GM23338 (cell line): ENCODE measurements at regions not wholly inside any gene's neighbourhood (a gene's known extent, or its start where the extent isn't known, plus 50 kb on each side); places are given as distances from the start of the nearest gene placed in this dataset.
A peak's percentile ranks its signal among the peaks of the same experiment; 100 is the strongest.

ENCODE experiments used
- ATAC-seq: fragments of 200-7000 bp; cut with Tn5 transposase; 3 replicates; pipeline ENCODE4 v1.9.1; 2020
- DNase-seq: peaks from one replicate; pipeline ENCODE4 v3.0.0-alpha.2; 2015; ENCODE audit warnings: low spot score
- H2AFZ ChIP-seq: fragments of 200-600 bp; sonication (generic); 2 replicates; pipeline ENCODE4 v1.8.0; 2016; ENCODE audit warnings: antibody characterized with exemption, mild to moderate bottlenecking, moderate library complexity
- H3F3A ChIP-seq: fragments of 200-600 bp; sonication (generic); replicated peaks from 2 replicates; pipeline ENCODE4 v1.8.0; 2017; ENCODE audit warnings: antibody characterized with exemption, mixed run types, low read depth
- H3K27ac ChIP-seq: fragments of 200-600 bp; sonication (generic); 2 replicates; pipeline ENCODE4 v1.6.1; 2016; ENCODE audit warnings: low read depth
- H3K27me3 ChIP-seq: fragments of 200-600 bp; sonication (generic); 2 replicates; pipeline ENCODE4 v1.8.0; 2016; ENCODE audit warnings: mild to moderate bottlenecking, mixed run types, moderate library complexity; ENCODE audit not compliant: insufficient read depth
- H3K36me3 ChIP-seq: fragments of 200-600 bp; sonication (generic); 2 replicates; pipeline ENCODE4 v1.8.0; 2016; ENCODE audit warnings: mild to moderate bottlenecking; ENCODE audit not compliant: insufficient read depth
- H3K4me1 ChIP-seq: fragments of 200-600 bp; sonication (generic); 2 replicates; pipeline ENCODE4 v1.8.0; 2016; ENCODE audit warnings: mild to moderate bottlenecking, moderate library complexity; ENCODE audit not compliant: insufficient read depth
- H3K4me2 ChIP-seq: fragments of 200-600 bp; sonication (generic); 2 replicates; pipeline ENCODE4 v1.7.1; 2017; ENCODE audit warnings: mixed run types
- H3K4me3 ChIP-seq: fragments of 200-600 bp; sonication (generic); 2 replicates; pipeline ENCODE4 v1.6.1; 2016; ENCODE audit warnings: mixed run types
- H3K79me2 ChIP-seq: fragments of 200-600 bp; sonication (generic); replicated peaks from 2 replicates; pipeline ENCODE4 v1.8.0; 2017; ENCODE audit warnings: mild to moderate bottlenecking; ENCODE audit not compliant: insufficient read depth
- H3K9me2 ChIP-seq: fragments of 200-600 bp; sonication (generic); 2 replicates; pipeline ENCODE4 v1.8.0; 2017; ENCODE audit not compliant: insufficient read depth
- H4K20me1 ChIP-seq: fragments of 200-600 bp; sonication (generic); replicated peaks from 2 replicates; pipeline ENCODE4 v1.8.0; 2017; ENCODE audit warnings: mild to moderate bottlenecking; ENCODE audit not compliant: insufficient read depth
- H3K27ac Mint-ChIP-seq: 2 replicates; pipeline ENCODE4 v1.8.0; 2020; ENCODE audit warnings: inconsistent platforms, mild to moderate bottlenecking, moderate library complexity, mixed read lengths
- H3K27me3 Mint-ChIP-seq: 3 replicates; pipeline ENCODE4 v1.8.0; 2022; ENCODE audit warnings: low read depth, mild to moderate bottlenecking, moderate library complexity, mixed read lengths, inconsistent platforms; ENCODE audit not compliant: insufficient read depth, poor library complexity
- H3K36me3 Mint-ChIP-seq: 3 replicates; pipeline ENCODE4 v1.8.0; 2021; ENCODE audit warnings: low read depth, mild to moderate bottlenecking, inconsistent platforms, moderate library complexity, mixed read lengths
- H3K4me1 Mint-ChIP-seq: 3 replicates; pipeline ENCODE4 v1.8.0; 2020; ENCODE audit warnings: mild to moderate bottlenecking, inconsistent platforms, mixed read lengths
- H3K4me3 Mint-ChIP-seq: 3 replicates; pipeline ENCODE4 v1.8.0; 2021; ENCODE audit warnings: moderate library complexity, mild to moderate bottlenecking, inconsistent platforms, mixed read lengths
- H3K9me3 Mint-ChIP-seq: 3 replicates; pipeline ENCODE4 v1.8.0; 2020; ENCODE audit warnings: moderate library complexity, mild to moderate bottlenecking, inconsistent platforms, mixed read lengths
- CREB1 ChIP-seq: fragments of 250-450 bp; sonication (Bioruptor Pico); IDR thresholded peaks from 2 replicates; pipeline ENCODE4 v1.5.0; 2020; ENCODE audit warnings: low read depth, mild to moderate bottlenecking, moderate library complexity
- EZH2 ChIP-seq: fragments of 200-600 bp; sonication (generic); IDR thresholded peaks from one replicate; pipeline ENCODE4 v1.8.0; 2017; ENCODE audit warnings: antibody characterized with exemption, mild to moderate bottlenecking, low read depth; ENCODE audit not compliant: unreplicated experiment
- EZH2phosphoT487 ChIP-seq: fragments of 200-600 bp; sonication (generic); IDR thresholded peaks from one replicate; pipeline ENCODE4 v1.8.1; 2018; ENCODE audit warnings: antibody characterized with exemption; ENCODE audit not compliant: unreplicated experiment
- NANOG ChIP-seq: IDR thresholded peaks from 2 replicates; pipeline ENCODE4 v1.6.1; 2016; ENCODE audit warnings: antibody characterized with exemption, borderline replicate concordance
- STAT1 ChIP-seq: IDR thresholded peaks from one replicate; pipeline ENCODE4 v1.6.1; 2016; ENCODE audit warnings: antibody characterized with exemption; ENCODE audit not compliant: unreplicated experiment
- ZNF114 ChIP-seq: fragments of 250-450 bp; sonication (Bioruptor Pico); IDR thresholded peaks from 2 replicates; pipeline ENCODE4 v1.5.0; 2020; ENCODE audit warnings: mild to moderate bottlenecking, moderate library complexity
- TF ChIP-seq, protein P1 (sequence below): fragments of 250-450 bp; sonication (Bioruptor Pico); IDR thresholded peaks from 2 replicates; pipeline ENCODE4 v1.5.0; 2020; ENCODE audit warnings: mild to moderate bottlenecking, moderate library complexity
- TF ChIP-seq, protein P2 (sequence below): IDR thresholded peaks from one replicate; pipeline ENCODE4 v1.6.1; 2018; ENCODE audit warnings: antibody characterized with exemption; ENCODE audit not compliant: unreplicated experiment

DNA sequence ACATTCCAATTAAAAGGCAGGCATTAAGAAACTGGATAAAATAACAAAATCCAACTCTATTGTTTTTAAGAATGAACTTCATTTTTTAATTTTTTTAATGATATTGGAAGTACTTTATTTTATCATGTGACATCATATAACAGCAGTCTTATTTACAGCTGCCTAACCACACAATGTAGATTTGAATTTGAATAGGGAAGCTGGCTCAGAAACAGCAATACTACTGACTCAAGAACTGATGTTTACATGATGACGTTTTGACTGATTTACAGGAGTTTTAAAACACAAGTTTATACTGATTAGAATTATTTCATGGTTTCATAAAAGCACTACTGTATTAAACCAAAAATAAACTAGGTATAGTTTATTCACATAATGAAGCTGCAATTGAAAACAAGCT lies 348.7 kb upstream of the NR5A2 start:
- H3F3A ChIP-seq: no peaks in the 10 kb centered on the region
- Mint-ChIP-seq H3K27ac (no peak overlapping the region), H3K4me1 (peaks cover 15% of the 10 kb centered on the region), H3K4me3 (no peak overlapping the region), H3K36me3 (no peaks in the 10 kb centered on the region), H3K27me3 (no peaks in the 10 kb centered on the region), H3K9me3 (no peaks in the 10 kb centered on the region)
- no peaks in the 10 kb centered on the region for H3K79me2 ChIP-seq
- no peak for TF ChIP-seq CREB1
- no peak for TF ChIP-seq EZH2phosphoT487
- no peak for TF ChIP-seq STAT1
- no peak overlapping the region for H2AFZ ChIP-seq
- H4K20me1 ChIP-seq: no peaks in the 10 kb centered on the region
- H3K4me1 ChIP-seq: peaks cover 13% of the 10 kb centered on the region
- H3K27me3 ChIP-seq: no peaks in the 10 kb centered on the region
- no peak for DNase-seq
- H3K36me3 ChIP-seq: no peaks in the 10 kb centered on the region
- no peak for ATAC-seq
- H3K27ac ChIP-seq: no peak overlapping the region
- H3K4me2 ChIP-seq: 0 out of 2 replicates have a peak overlapping the region, but pooled peaks have one; percentile 13
- H3K4me3 ChIP-seq: no peak overlapping the region
- no peaks in the 10 kb centered on the region for H3K9me2 ChIP-seq

DNA sequence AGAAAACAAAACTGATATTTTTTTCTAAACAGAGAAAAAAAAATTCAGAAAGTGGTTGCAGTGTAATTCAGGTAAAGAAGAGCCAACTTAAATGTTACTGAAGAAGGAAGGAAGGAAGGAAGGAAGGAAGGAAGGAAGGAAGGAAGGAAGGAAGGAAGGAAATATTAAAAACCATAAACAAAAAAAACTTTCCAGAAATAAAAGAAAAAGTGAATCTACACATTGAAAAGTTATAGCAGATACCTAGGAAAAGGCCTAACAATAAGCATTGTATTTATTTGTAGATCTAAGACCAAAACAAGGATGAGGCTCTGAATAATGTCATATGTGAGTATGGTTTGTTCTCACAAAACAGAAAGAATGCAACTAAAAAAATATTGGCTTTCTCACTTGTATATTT lies 345.4 kb upstream of the NR5A2 start:
- Histone ChIP-seq H3K9me2 (no peaks in the 10 kb centered on the region), H3K4me1 (peaks cover 17% of the 10 kb centered on the region), H3K27ac (no peak overlapping the region), H3K27me3 (no peaks in the 10 kb centered on the region), H2AFZ (no peak overlapping the region), H3K4me3 (no peak overlapping the region), H3K4me2 (no peak overlapping the region), H3K79me2 (no peaks in the 10 kb centered on the region), H4K20me1 (no peaks in the 10 kb centered on the region), H3K36me3 (no peaks in the 10 kb centered on the region), H3F3A (no peaks in the 10 kb centered on the region)
- Mint-ChIP-seq H3K36me3 (no peaks in the 10 kb centered on the region), H3K4me3 (no peak overlapping the region), H3K9me3 (no peaks in the 10 kb centered on the region), H3K27ac (no peak overlapping the region), H3K4me1 (peaks cover 21% of the 10 kb centered on the region), H3K27me3 (no peaks in the 10 kb centered on the region)
- TF ChIP-seq STAT1 (no peak), ZNF114 (CRISPR knock-in tag) (no peak), NANOG (no peak), EZH2 (no peak)
- TF ChIP-seq, protein P1, sequence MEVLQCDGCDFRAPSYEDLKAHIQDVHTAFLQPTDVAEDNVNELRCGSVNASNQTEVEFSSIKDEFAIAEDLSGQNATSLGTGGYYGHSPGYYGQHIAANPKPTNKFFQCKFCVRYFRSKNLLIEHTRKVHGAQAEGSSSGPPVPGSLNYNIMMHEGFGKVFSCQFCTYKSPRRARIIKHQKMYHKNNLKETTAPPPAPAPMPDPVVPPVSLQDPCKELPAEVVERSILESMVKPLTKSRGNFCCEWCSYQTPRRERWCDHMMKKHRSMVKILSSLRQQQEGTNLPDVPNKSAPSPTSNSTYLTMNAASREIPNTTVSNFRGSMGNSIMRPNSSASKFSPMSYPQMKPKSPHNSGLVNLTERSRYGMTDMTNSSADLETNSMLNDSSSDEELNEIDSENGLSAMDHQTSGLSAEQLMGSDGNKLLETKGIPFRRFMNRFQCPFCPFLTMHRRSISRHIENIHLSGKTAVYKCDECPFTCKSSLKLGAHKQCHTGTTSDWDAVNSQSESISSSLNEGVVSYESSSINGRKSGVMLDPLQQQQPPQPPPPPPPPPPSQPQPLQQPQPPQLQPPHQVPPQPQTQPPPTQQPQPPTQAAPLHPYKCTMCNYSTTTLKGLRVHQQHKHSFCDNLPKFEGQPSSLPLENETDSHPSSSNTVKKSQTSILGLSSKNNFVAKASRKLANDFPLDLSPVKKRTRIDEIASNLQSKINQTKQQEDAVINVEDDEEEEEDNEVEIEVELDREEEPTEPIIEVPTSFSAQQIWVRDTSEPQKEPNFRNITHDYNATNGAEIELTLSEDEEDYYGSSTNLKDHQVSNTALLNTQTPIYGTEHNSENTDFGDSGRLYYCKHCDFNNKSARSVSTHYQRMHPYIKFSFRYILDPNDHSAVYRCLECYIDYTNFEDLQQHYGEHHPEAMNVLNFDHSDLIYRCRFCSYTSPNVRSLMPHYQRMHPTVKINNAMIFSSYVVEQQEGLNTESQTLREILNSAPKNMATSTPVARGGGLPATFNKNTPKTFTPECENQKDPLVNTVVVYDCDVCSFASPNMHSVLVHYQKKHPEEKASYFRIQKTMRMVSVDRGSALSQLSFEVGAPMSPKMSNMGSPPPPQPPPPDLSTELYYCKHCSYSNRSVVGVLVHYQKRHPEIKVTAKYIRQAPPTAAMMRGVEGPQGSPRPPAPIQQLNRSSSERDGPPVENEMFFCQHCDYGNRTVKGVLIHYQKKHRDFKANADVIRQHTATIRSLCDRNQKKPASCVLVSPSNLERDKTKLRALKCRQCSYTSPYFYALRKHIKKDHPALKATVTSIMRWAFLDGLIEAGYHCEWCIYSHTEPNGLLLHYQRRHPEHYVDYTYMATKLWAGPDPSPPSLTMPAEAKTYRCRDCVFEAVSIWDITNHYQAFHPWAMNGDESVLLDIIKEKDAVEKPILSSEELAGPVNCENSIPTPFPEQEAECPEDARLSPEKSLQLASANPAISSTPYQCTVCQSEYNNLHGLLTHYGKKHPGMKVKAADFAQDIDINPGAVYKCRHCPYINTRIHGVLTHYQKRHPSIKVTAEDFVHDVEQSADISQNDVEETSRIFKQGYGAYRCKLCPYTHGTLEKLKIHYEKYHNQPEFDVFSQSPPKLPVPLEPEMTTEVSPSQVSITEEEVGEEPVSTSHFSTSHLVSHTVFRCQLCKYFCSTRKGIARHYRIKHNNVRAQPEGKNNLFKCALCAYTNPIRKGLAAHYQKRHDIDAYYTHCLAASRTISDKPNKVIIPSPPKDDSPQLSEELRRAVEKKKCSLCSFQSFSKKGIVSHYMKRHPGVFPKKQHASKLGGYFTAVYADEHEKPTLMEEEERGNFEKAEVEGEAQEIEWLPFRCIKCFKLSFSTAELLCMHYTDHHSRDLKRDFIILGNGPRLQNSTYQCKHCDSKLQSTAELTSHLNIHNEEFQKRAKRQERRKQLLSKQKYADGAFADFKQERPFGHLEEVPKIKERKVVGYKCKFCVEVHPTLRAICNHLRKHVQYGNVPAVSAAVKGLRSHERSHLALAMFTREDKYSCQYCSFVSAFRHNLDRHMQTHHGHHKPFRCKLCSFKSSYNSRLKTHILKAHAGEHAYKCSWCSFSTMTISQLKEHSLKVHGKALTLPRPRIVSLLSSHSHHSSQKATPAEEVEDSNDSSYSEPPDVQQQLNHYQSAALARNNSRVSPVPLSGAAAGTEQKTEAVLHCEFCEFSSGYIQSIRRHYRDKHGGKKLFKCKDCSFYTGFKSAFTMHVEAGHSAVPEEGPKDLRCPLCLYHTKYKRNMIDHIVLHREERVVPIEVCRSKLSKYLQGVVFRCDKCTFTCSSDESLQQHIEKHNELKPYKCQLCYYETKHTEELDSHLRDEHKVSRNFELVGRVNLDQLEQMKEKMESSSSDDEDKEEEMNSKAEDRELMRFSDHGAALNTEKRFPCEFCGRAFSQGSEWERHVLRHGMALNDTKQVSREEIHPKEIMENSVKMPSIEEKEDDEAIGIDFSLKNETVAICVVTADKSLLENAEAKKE: no peak
- TF ChIP-seq, protein P2, sequence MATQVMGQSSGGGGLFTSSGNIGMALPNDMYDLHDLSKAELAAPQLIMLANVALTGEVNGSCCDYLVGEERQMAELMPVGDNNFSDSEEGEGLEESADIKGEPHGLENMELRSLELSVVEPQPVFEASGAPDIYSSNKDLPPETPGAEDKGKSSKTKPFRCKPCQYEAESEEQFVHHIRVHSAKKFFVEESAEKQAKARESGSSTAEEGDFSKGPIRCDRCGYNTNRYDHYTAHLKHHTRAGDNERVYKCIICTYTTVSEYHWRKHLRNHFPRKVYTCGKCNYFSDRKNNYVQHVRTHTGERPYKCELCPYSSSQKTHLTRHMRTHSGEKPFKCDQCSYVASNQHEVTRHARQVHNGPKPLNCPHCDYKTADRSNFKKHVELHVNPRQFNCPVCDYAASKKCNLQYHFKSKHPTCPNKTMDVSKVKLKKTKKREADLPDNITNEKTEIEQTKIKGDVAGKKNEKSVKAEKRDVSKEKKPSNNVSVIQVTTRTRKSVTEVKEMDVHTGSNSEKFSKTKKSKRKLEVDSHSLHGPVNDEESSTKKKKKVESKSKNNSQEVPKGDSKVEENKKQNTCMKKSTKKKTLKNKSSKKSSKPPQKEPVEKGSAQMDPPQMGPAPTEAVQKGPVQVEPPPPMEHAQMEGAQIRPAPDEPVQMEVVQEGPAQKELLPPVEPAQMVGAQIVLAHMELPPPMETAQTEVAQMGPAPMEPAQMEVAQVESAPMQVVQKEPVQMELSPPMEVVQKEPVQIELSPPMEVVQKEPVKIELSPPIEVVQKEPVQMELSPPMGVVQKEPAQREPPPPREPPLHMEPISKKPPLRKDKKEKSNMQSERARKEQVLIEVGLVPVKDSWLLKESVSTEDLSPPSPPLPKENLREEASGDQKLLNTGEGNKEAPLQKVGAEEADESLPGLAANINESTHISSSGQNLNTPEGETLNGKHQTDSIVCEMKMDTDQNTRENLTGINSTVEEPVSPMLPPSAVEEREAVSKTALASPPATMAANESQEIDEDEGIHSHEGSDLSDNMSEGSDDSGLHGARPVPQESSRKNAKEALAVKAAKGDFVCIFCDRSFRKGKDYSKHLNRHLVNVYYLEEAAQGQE: no peak
- ATAC-seq (no peak), DNase-seq (no peak)
